GM18511 (cell line): ENCODE measurements at regions not wholly inside any gene's neighbourhood (a gene's known extent, or its start where the extent isn't known, plus 50 kb on each side); places are given as distances from the start of the nearest gene placed in this dataset.

Experiments used
- ATAC-seq: cut with Tn5 transposase; IDR thresholded peaks from one replicate; pipeline ENCODE4 v1.9.1; 2021; ENCODE audit warnings: mild to moderate bottlenecking, moderate library complexity; ENCODE audit not compliant: unreplicated experiment

DNA sequence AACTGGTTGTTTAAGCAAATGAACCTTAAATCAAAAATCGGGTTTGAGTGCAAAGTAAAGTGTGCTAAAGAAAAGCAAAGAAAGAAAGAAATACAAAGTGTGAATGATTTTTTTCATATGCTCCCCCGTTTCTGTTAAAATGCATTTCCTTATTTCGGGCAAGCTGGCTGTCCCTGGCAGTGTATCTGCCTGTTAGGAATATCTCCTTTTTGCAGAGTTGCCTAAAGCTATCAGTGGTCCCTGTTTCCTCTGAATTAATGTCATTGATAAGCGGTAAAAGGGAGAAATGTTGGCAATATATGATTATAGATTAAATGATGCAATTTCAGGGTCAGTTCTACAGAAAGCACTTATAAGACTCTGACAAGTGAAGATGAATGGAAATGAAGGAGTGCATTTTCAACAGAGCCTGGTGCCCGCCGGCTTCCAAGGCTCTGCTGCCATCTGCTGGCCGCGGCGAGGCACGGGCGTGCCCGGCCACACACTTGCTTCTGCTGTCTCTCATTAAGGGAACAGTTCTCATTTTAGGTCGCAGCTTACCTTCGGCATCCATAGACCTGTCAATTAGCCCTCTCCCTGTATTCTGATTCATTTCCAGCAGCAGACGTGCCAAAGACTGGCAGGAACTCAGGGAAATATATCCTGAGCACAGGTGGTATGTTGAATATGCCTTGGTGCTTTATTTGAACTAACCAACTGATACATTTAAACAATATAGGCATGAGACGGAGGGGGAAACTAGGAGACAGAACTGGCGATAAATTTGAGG, 381.9 kb downstream of the C6orf118 start:
- ATAC-seq, result peak; percentile 94

DNA sequence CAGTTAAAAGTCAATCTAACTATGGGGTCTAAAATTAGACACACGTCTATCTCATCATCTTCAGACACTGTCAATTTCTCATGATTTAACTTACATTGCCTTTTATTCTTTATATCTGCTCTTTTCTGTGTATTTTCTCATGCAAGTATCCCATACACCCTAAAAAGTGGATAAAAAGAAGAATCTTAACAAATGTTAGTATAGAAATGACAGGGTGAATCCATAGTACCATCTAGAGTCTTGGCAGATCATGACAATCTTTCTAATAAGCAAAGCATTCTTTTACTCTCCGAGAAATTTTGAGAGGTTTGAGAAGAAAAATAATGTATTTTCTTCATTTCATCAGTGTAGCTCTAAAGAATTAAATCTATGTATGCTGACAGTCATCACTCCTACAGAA, 382.7 kb downstream of the C6orf118 start:
- no peak for ATAC-seq

DNA sequence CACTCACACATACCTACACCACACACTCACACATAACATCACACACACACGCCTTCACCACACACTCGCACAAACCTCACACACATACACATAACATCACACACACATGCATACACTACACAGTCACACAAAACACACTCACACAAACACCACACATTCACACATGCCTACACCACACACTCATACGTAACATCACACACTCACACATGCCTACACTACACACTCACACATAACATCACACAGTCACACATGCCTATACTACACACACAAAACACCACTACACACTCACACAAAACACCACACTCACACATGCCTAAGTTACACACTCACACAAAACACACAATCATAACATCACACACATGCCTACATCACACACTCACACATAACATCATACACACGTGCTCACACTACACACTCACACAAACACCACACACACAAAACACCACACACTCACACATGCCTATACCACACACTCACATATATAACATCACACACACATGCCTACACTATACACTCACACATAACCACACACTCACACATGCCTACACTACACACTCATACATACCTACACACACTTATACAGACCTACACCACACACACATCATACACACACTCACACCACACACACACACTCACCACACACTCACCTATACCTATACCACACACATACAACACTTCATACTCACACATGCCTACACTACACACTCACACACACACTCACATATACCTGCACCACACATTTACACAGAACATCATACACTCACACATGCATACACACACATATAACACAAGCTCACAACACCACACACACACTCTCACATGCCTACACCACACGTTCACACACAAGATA, 383.5 kb downstream of the C6orf118 start:
- ATAC-seq, result no peak

DNA sequence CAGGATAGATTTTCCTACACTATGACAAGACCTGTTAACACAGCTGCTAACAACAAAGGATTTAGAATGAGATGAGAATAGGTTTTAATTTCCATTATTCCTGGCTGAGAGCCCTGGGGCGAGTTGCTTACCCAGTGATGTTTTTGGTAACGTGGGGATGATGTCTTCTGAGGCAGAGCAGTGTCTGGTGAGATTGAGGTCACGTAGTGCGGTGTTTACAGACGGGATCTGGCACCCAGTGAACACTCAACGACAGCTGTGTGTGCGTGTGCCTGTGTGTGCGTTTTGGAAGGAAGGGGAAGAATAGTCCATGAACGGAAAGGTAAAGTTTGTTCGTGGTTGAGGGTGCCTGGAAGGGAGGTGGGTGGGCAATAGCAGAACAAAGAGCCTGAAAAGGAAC, 384.7 kb downstream of the C6orf118 start:
- ATAC-seq, result no peak

DNA sequence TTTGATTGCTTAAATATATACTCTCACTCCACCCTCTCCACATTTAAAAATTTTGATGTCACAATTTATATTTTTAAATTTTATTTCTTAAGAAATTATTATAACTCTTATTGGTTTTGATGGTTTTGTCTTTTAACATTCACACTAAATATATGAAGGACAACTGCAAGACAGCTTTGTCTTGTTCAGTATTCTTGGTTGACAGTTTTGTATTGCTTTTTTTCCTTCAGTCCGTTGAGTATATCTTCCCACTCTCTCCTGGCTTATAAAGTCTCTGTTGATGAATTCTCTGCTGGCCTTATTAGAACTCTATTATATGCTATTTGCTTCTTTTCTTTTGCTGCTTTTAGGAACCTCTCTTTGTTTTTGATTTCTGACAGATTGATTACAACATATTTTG, 392.2 kb downstream of the C6orf118 start:
- ATAC-seq, result no peak

DNA sequence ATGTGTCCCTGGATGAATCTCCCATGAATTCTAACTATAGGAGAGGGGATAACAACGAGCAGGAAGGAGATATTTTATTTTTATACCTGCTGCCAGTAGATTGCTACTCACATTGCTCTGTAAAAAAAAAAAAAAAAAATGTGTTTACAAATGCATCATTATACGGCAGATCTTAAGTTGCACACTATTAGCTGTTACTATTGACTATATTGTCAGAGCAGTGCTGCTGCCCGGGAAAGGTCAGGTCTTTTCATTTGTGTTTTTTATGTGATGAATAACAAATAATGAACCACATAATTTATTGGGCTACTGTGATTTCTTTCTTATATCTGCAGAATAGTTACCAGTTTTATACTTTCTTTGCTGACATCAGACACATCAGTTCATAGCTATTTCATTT, 393.3 kb downstream of the C6orf118 start:
- no peak for ATAC-seq

DNA sequence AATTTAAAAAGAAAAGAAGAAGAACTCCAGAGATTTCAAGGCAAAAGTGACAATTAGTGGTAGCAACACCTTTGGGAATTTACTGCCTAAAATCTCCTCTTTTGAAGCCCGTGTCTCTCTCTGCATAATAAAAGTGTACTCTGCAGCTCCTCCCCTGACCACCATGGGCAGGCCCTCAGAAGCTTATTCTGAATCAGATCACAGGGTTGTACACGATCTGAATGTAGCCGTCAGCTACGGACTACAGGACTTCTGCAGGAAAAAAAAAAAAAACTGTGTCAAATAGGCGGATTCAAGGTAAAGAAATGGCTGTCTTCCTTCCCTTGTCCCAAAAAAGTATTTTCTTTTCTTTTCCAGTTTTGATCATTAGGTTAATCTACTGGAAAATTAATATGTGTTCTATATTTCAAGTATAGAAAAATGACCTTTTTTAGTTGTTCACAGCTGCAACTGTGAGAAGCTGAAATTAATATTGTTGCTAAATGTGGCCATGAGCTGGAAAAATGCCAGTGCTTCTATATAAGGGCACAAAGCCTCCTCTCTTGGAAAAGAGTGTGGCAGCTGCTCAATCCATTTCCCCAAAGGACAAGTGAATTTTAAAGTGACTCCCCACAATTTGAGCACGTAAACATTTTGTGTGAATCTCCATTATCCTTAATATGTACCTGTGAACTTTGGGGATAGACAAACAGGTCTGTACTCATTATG, 397.4 kb downstream of the C6orf118 start:
- ATAC-seq, result no peak

DNA sequence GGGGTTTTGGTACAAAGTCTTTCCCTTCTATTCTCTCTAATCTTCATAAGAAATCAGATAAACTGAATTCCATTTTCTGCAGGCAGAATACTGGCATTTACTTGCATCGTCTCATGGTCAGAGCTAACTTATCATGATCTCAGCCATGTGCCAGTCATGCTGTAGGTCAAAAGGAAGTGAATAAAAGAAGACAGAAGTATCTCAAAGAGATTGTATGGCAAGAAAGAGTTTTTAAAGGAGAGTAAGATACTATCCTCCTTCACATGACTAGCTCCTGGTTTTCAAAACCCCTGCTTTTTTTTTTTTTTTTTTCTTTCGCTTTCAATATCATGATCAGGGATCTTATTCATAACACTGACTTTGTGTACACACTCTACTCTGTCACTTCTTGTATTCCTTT, 398.3 kb downstream of the C6orf118 start:
- no peak for ATAC-seq

DNA sequence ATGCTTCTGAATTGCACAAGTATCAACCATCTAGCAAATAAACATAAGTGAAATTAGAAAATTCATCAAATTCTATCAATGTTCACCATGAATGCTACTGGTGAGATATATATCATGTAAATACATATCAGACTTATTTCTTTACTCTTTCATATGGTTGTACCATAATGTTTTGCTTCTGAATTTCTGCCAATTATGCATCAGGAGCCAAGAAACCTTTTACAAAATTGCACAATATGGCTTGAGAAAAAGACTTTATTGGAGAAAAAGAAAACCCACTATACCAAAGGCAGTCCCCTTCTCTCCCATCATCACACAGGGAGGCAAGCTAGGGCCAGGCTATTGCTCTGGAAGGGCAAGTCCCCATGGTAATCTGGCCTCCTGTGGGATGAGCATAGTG, 402.6 kb downstream of the C6orf118 start:
- ATAC-seq, result no peak

DNA sequence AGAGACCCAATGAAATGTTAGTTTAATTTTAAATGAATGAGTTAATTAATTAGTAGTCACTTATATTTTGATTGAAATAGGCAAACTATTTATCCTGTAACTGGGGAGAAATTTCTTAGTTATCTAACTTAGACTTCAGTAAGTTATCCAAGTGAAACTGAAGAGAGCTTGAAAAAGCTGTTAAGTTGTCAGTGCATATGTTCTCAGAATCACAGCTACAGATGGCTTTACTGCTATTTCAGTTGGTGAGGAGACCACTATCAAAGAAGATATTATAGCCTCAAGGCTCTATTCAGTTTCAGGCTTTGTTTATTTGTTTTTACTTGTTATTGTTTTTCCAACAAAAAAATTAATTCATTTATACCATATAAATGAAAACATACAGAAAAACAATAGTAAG, 404.1 kb downstream of the C6orf118 start:
- no peak for ATAC-seq

DNA sequence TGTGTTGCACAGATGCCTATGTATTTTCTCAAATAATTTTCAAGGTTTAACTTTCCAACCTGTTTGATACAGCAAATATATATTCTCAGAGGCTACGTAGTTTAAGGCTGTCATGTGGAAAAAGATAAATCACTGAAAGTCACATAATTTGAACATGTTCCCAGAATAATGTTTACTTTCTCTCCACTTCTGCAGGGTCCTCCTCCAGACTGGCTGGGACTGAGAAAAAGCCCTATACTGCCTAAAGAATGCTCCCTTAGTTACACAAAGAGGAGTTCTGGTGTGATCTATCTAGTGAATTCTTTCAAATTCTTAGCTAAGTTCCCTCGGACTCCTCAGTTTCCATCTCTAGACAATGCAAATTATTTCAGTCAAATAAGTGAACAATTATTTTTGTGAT, 411.0 kb downstream of the C6orf118 start:
- ATAC-seq, result no peak

DNA sequence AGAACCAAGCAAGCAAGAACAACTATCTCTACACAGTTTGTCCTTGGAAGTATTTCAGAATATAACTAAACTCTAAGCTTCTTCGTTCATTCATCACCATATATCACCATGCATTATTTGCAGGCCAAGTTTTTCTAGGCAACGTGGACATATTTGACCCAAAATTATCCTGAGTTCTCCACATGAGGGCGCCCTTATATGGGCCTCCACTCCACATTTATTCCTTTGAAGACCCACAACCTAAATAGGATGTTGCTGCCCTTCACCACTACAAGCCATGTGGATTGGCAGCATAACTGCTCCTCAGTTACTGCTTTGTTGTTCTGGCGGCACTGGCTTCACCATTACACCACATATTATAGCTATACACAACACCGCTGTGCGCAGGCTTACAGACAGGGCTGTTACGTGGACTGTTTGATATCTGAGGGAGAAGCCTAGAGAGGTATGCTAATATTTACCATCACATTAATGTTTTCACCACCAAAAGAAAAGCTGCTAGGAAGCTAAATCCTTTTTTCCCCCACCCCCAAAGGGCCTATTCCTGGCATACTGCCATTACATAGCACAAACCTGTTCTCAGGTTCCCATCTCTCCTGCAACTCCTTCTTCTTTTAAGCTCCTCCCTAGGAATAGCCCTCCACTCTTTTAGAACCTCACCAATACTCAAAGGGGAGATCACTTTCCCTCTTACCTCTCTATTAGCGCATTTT, 411.7 kb downstream of the C6orf118 start:
- no peak for ATAC-seq

DNA sequence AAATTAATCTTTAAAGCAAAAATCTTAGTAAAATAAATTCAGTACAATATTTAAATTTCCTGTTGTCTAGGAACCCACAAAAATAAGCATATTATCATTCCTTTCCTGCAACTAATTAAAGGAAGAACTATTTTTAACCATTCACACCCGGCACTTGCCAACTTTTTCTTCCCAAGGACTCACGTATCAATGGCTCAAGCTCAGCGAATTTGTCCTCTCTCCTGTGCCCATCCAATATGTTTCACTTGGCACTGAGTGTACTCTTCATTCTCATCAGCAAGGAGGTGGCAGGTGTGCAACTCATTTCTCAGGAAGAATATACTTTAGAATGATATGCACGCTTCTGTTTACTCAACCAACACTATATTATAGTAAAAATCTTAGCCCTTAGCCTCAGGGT, 419.4 kb downstream of the C6orf118 start:
- no peak for ATAC-seq

DNA sequence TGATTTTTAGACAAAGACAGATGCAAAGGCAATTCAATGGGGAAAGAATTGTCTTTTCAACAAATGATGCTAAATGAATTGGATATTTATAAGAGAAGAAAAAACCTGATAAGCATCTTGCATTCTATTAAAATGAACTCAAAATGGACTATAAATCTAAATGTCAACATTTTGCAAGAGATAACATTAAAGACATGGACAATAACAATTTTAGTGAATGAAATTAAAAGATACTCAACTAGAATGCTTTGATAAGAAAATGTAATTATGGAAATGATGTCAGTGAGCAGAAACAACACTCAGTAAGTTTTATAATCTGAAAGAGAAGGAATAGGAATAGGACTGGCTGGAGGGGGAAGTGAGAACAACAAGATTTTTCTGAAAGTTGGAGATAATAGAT, 421.7 kb downstream of the C6orf118 start:
- no peak for ATAC-seq

DNA sequence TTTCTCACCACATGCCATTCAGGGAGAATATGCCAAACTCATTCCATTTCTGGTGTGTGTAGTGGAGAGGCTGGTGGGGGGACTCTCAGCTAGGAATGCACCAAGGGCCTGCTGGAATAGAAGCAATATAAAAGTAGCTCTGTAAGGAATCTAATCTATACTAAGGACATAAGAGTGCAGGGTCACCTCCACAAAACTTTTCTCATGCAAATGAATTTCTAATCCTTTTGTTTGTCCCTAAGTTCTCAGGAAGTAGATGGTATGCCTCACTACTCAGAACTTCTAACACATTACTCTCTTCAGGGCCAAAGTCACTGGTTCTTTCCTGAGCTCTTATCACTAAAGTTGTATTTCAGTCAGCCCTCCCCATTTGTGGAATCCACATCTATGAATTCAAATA, 427.2 kb downstream of the C6orf118 start:
- no peak for ATAC-seq

DNA sequence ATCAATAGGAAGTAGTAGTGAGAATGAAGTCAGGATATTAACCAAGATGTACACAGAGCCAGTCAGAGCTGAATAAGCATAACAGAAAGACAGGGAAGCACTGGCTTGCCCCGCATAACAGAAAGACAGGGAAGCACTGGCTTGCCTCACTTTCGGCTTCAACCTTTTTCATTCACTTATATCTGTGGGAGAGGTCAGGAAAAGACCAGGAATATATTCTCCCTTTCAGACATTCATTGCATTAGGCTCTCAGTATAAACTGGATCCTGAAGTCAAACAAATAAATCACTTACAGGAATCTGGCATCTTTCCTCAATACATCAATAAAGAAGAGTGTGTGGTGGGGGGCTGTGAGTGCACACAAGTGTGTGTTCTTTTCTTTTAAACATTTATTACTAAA, 437.6 kb downstream of the C6orf118 start:
- ATAC-seq, result no peak

DNA sequence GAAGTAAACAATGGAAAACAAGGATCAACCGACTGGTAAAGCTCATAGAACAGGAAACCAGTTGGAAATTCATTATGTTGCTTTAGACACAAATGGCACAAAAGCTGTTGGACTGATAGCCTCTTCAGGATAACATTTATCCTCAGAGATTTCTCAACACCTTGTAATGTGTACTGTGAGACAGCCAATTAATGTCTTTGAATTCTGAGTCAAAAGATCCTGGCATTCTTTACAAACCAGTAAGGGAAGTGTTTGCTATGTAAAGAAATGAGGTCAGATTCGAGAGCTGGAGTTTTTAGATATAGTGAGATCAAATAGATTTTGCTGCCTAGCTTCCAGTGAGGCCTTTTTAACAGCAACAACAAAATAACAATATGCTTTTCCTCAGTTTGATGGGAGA, 439.2 kb downstream of the C6orf118 start:
- ATAC-seq, result no peak

DNA sequence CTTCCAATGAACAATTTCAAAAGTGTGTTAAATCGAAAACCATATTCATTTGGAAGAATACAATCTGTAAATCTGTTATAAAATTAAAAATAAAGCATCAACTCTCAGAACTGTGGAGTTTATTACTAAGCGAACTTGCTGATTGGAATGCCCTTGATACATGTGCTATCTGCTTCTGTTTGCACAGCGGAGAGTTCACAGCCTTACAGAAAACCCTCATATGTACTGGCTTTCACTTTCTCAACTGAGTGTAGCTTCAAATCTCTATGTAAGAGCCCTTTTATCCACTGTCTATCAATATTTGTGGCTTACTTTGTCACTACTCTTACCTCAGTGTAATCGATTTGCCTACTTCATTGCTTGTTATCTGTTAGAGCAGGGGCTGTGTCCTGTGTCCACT, 447.4 kb downstream of the C6orf118 start:
- no peak for ATAC-seq

DNA sequence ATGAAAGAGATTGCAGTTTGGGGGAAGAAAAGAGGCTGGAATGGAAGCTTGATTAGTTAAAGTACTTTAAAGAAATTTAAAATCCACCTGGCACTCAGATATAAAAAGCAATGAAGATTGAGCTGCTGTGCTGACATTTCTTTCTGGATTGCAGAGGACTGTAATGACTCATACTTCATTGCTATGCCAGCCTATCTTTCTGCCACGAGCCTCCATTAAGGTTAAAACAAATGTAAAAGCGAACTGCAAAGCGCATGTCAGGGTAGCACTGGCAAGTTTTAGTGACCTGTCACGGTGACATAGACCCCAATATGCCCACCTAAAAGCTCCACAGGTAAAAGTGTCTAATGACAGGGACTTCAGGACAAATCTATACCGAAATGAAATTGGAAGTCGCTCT, 449.6 kb downstream of the C6orf118 start:
- no peak for ATAC-seq

DNA sequence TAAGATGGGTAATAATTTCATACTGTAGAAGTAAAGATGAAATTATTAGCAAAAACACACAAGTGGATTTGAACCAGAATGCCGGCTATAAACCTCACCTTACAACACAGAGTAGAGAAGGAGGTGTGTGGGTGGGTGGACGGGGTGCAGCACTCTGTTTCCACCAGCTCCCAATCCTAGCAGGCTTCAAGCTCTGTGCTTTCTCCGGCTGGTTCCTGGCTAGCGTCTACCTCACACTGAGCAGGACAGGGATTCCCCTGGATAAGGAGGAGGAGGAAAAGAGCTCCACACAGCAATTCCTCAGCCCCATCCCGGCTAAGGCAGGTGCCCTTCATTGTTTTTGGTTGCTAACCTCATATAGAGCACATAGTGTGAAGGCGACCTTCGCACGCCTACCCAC, 453.3 kb downstream of the C6orf118 start:
- no peak for ATAC-seq

DNA sequence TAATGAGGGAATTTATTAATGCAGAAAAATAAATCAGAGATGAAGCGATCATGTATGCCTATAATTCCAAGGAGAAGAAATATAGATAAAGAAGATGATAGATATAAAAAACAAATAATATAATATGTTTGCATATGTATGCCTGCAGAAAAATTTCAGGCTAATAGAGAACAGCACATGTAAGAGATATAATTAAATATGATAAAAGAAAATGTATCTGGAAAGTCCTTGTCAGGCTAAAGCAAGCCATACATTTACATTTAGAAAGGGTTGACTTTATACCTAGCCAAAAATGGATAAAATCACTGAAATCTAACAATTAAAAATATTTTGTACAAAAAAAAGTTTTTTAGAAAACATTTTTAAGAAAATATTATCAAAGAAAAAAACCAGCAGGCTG, 454.1 kb downstream of the C6orf118 start:
- no peak for ATAC-seq
